Glomerular visceral epithelial cell (primary cell): ENCODE measurements at regions not wholly inside any gene's neighbourhood (a gene's known extent, or its start where the extent isn't known, plus 50 kb on each side); places are given as distances from the start of the nearest gene placed in this dataset.
A peak's percentile ranks its signal among the peaks of the same experiment; 100 is the strongest.
"Not testable (repeated sequence)": the region's sequence is repeated elsewhere in the genome, so short reads cannot be mapped to it uniquely, and the experiment has no call there.

Experiments
- DNase-seq: peaks from one replicate; pipeline ENCODE4 v3.0.0-alpha.2; 2016; ENCODE audit errors: extremely low spot score

DNA sequence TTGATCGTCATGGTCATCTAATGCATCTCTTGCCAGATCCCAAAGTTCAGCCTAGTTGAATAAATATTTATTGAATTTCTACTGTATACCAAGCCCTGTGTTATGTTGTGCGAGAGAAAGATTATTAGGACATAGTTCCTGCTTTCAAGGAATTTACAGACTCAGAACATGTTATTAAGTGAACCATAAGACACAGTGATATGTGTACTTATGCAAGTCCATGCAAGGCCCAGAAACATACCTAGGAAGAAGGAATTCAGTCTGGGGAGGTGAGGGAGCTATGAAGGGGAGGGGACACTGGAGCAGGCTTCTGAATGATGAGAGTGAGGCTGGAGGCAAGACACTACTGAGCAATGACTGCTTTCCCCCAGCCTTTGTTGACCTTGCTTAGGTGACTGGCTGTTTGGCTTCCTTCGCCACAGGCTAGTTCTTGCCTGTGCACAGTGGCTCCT is 81.4 kb downstream of the ACAA2 start:
- no peak for DNase-seq

DNA sequence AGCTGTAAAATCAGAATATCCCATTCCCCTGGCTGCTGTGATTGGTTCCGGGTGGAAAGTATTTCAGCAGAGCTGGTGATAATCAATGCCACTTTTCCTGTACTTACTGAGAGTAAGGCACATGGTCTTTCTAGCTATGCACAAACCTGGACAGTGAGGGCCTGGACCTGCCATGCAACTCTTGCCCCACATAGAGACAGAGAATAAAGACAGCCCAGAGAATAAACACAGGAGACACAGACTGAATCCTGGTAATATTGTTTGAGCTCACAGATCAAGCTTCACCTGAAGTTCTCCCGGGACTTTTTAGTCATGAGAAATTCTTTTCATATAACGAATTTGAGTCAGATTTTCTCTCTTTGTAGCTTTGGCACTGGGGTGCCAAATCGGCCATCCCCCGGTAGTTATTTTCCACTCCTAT is 81.9 kb downstream of the ACAA2 start:
- no peak for DNase-seq

DNA sequence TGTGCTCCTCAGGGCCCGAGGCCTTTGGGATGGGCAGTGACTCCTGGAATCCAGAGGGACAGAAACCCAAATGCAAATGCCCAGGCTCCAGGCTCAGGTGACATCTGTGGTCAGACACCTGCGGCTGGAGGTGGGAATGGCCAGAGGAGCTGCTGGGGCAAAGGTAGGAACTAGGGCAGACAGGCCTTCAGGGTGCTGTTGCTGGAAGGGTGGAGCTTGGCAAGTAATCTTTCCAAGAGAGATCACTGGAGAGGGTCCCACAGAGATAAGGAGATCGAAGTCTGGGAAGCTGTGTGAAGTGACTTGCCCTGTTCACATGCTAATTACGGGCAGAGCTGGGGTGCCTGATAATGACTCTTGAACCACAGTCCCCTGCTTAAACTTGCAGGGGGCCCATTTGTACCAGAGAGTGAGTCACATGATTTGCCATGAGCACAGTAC is 82.4 kb downstream of the ACAA2 start:
- no peak for DNase-seq

DNA sequence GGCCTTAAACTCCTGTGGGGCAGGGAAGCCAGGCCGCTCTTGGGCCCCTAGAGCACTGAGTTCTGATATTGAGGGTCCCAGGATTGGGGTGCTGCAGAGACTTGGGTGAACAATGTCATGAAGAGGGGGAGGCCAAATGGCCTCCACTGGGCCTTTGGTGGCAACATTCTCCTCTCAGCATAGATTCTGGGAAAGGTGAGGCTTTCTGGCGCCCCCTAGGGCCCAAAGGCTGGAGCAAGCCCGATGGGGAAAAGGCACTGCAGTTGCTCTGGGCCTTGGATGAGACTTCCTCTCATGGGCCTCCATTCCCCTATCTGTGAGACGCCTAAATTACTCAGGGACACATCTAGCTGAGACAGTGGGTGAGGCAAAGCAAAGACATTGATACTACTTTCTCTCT is 84.8 kb downstream of the ACAA2 start:
- peak; percentile 41 for DNase-seq

DNA sequence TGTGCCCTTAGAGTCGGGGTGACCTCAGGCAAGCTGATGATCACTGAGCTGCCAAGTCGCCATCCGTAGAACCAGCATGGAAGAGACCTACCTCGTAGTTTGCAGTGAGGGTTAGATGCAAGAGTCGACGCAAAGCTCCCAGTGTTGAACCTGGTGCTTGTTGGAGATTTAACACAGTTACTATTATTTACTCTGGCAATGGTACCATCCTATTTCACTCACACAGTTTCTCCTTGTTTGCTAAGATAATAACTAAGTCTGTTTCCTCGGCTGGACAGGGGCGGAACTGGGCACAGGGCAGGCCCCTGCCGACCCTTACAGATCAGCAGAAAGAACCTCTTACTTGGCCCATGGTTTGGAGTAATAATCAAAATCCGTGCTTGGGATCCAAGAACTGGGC is 85.5 kb downstream of the ACAA2 start:
- no peak for DNase-seq

DNA sequence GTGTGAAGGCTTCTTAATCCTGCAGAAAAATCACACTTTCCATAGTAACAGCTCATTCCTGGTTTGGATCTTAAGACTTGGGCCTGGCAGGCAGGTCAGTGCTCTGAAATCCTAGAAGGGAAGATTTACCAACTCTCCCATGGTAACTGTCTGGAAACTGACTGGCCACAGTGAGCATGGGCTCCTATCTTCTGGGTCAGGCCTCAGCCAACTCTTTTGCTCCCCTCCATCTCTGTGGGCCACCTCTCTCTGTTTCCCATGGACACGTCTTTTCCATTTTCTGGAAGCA is 86.7 kb downstream of the ACAA2 start:
- no peak for DNase-seq

DNA sequence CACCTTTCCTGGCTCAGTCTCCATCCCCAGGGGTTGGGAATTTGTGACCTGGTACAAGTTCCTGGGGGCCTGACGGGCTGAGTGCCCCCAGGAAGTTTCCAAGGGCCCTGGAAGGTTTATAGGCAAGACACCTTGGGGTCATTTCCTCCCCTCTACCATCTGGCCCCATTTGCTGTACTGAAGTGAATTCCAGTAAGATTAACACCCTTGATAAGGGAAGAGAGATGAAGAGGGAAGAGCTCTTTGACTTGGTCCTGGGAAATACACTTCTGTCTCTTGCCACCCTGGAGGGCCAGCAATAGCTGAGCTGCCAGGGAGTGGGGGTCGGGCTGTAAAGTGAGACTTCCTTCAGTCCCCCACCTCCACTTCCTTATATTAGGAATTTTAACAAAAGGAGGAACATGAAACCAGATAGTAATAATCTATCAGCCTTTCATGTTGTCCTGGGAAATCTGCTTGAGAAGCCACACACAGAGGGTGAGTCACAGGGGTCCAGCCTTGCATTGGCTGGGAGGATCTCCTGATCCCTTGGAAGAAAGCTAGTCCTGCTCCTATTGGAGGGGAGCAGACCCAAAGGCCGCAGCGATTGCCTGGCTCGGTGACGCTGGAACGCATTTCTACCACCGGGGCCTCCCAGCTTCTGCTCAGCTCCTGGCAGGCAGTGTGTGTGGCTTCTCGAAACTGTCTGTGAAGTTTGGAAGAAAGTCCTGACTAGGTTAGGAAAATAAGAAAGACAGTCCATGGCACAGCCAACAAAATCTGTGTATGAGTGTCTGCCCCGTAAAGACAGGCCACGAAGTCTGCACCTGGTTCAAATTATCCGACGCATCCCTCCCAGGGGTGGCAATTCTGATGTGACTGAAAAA is 87.3 kb downstream of the ACAA2 start:
- DNase-seq, result peak; percentile 58

DNA sequence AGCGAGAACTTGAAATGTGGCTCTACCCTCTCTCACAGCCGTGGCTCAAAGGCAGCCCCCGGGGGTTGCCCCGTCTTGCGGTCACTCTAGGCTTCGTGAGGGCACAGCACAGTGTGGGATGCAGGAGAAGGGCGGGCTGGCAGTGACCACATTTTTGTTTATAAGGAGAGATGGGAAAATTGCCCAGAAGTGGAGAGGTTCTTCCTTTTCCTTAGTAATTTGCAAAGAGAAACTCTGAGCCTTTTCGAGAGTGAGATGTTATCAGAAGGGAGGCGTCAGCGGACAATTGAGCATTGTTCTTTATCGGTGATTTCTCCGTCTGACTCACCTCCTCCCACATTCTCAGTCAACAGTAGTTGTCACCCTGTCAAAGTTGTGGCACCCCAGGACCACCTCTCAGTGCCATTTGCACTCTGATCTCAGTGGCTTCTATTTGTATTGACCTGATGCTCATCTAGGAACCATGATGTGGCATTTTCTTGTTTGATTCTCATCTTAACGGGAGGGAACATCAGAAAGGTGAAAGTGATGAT is 89.6 kb downstream of the ACAA2 start:
- DNase-seq, result no peak

DNA sequence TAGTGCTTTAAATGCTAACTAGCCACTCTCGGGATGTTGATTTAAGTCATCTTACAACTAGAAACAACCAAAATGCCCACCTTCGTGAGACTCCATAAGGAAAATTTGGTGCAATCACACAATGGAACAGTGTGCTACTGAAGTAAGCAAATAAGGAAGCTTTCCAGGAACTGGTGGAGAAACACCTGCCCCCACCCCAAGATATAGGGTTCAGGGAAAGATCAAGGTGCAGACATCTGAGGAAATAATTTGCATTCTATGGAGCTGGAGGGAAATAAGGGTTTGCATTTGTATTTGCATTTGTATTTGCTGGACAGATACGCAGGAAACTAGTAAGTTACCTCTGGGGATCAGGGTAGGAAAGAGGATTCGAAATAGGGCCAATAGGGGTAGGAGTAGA is 90.9 kb downstream of the ACAA2 start:
- DNase-seq, result no peak

DNA sequence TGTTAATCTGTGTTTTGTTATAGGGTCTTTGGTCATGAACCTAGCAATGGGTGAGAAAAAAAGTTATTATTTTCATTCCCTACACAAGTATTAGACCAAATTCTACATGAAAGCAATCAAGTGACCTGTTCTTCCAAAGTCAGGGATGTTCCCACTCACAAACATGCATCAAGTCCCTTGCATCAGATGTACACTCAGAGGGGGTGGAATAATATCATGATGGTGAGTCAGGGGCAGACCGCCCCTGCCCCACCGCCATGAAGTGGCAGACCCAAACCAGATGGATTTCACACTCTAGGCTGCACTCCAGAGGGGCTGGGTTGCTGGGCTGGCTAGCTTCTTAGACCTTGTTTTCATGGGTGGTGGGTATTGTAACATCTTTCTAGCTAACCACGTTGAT is 91.4 kb downstream of the ACAA2 start:
- DNase-seq, result no peak

DNA sequence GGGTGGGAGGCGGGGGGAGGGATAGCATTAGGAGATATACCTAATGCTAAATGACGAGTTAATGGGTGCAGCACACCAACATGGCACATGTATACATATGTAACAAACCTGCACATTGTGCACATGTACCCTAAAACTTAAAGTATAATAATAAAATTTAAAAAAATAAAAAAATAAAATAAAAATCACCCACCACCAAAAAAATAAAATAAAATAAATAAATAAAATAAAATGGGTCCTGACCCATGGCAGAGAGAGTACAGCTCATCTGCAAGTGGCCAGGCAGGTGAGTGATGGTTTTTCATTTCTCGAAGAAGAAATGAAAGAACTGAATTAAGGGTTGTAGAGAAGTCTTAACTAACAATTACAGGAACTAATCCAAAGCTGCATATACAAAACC is 92.4 kb downstream of the ACAA2 start:
- not testable (repeated sequence) for DNase-seq

DNA sequence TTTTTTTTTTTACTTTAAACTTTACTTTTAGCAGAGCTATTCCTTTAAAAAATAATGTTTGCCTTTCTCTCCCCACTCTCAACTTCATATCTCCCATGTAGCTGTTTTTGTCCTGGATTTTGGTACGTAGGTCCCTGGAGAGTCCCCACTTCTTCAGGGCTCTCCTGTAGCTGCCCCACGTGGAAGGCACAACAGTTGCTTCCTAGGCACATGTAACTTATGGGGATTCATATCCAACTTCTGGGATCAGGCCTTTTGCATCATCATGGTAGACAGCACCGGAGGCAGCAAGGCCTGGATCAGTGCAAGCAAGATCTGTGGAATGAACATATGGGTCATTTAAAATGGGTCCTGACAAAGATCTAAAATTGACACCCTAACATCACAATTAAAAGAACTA is 95.7 kb downstream of the ACAA2 start:
- no peak for DNase-seq

DNA sequence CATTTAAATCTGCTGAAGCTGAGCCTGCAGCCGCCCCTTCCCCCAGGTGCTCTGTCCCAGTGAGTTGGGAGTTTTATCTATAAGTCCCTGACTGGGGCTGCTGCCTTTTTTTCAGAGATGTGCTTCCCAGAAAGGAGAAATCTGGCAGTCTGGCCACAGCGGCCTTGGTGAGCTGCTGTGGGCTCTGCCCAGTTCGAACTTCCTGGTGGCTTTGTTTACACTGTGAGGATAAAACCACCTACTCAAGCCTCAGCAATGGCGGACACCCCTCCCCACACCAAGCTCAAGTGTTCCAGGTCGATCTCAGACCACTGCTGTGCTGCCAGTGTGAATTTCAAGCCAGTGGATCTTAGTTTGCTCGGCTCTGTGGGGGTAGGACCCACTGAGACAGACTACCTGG is 97.3 kb downstream of the ACAA2 start:
- DNase-seq, result no peak

DNA sequence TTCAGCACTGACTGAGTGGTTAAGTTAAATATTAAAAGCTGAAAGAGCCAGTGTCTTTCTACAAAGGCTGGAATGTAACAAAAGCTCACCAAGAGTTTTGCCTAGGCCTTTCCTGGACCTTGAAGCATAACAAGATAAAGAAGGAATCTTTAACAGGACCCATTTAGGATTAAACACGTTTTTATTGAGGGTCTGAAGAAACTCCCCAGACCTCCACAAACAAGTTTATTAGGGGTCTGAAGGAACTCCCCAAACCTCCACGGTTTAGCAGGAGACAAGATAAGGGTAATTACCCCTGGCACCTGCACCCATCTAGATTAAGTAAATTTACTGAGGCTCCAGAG is 104.0 kb downstream of the ACAA2 start:
- peak; percentile 16 for DNase-seq

DNA sequence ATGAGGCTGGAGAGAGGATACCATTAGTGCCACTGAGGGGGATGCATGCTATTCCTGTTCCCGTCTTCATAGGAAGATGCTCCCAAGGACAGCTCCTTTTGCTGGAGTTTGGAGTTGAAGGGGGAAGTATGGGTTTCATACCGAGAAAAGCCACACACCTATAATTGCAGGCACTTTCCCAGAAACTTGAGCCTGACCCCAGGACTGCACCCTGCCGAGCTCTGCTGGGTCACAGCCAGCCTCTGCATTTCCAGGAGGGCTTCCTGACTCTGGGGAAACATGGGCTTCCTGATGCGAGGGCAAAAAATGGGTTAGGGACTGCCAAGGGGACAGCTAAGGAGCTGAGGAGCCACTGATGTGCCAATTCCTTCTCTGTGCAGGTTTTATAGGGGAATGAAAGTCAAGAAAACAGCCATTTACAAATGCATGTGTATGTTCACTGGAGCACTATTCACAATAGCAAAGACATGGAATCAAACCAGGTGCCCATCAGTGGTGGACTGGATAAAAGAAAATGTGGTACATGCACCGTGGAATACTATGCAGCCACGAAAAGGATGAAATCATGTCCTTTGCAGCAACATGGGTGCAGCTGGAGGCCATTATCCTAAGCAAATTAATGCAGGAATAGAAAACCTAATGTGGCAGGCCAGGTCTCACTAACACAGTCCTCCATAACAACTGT is 104.5 kb downstream of the ACAA2 start:
- no peak for DNase-seq

DNA sequence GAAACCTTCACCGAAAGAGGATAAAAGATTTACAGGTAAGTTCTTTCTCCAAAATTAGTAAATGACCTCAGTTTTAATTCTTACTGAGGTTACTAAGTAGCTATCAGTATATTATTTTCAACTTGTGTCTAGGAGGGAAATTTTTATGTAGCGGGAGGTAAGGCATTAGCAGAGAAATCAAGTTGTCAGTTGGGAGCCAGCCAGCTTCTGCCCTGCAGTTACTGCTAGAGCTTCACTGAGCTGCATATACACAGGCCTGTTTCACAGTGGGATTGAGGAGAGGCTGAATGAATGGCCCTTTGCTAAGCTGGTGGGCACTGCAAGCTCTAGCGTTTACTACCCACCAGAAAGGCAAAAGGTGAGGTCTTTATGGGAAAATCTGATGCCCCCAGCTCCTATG is 105.7 kb downstream of the ACAA2 start:
- no peak for DNase-seq

DNA sequence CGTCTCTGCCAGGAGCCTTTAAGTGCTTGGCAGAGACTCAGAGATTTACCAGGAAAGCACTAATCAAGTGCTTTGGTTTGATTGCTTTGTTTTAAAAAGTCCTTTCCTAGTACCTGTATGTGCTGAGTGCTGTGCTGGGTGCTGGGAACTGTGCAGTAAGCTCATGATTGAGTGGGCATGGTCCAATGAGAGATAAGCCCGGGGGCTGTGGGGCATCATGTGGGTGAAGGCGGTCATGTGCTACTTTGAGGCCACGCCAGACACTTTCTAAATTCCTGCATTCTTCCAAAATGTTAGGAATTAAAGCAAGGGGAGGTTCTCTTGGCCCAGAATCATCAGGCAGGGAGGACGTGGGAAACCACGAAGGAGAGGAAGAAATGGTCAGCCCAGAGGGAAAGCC is 109.0 kb downstream of the ACAA2 start:
- DNase-seq, result peak; percentile 27

DNA sequence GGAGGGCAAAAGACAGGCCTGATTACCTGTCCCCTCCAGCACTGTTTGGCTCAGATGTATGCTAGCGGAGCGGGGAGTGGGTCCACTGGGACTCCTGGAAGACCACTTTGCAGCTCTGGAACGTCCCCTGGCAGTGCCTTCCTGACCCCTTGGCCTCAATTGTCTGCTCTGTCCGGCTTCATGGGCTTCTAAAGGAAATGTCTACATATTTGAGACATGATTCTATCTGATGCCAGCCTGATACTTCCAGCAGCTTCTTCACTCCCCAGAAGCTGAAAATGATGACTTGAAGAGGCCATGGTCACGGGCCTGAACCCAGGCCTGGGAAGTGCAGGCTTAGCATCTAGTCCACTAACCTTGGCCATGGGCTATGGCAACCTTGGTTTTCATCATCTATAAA is 112.1 kb downstream of the ACAA2 start:
- DNase-seq, result no peak

DNA sequence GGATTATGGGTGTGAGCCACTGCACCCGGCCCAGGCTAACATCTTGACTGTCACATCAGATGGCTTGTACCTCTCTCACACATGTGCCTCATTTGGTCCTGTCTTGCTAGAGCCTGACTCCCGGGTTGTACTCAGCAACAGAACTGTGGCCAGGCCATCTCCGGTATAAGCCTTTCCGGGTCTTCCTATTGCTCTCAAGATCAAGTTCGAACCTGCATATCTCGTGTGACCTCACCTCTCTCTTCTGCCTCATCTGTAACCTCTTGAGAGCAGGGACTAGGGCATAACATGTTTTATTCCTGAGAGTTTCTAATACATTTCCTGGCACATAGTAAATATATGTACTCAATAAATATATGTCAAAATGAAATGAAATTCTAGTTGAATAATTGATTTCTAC is 114.0 kb downstream of the ACAA2 start:
- no peak for DNase-seq

DNA sequence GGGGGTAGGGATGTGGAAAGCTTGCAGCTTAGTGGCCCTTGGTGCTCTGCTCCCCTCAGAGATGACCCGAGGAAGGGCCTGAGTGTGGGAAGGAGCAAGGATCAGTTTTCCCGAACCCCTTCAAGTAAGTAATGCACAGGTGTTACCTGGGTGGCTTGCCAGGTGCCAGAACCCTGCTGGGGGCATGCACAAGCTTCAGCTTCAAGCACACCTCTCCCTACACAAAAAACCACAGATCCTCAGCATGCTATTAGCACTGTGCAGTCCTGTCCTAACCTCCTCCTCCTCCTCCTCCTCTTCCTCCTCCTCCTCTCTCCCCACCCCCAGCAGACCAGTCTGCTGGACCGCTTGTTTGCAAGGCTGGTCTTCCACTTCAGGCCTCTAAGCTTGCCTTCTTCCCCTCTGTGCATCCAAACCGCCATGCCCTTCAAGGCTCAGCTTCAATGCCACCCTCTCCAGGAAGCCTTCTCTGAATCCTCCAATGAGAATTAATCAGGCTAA is 114.8 kb downstream of the ACAA2 start:
- DNase-seq, result no peak

DNA sequence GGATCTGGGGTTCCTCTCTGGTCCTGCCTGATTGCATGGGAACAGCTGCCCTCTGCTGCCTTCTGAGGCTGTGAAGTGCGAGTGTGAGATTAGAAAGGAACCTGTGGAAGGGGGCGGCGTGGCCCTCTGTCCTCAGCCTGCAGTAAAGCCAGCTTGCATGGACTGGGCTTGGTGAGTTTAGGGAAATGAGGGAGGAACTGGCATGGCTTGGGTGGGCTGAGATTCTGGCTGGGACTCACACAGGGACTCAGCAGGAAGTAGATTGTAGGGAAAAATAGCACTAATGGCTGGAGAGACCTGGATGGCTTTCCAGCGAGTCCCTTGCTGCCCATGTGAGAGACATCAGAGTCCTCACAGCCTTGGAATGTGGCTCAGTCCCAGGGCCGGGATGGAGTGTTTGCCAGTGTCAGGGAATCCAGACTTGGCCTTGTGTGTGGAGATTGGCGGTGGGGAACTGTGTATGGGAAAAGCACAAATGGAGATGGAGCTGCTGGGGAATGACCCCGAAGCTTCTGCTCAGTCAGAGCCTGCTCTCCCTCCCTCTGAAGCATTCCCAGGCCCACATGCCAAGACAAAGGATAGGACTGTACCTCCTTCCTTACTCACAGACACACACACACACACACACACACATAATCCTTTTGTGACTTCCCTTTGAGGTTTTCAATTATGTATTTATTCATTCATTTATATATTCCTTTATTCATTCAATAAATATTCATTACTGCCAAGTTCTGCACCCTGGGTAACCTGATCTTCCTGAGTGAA is 115.4 kb downstream of the ACAA2 start:
- peak; percentile 11 for DNase-seq

DNA sequence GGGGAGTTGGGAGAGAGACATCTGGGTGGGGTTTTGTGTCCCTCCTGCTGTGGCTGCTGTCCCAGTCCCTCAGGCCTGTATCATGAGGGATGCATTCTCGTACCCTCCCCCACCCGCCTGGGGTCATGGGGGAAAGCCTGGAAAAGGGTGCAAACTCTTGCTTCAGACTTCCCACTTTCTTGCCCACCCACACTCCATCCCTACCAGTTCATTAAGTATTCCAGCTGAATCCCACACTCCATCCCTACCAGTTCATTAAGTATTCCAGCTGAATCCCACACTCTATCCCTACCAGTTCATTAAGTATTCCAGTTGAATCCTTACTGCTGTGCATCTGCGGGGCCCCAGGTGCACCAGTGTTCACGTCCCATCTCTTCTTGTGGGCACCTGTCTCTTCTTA is 116.3 kb downstream of the ACAA2 start:
- DNase-seq, result no peak
